GM18505 (cell line): ENCODE measurements at regions not wholly inside any gene's neighbourhood (a gene's known extent, or its start where the extent isn't known, plus 50 kb on each side); places are given as distances from the start of the nearest gene placed in this dataset.

Experiments
- ATAC-seq: cut with Tn5 transposase; IDR thresholded peaks from one replicate; pipeline ENCODE4 v1.9.1; 2021; ENCODE audit not compliant: unreplicated experiment
- POLR2A ChIP-seq: IDR thresholded peaks from 4 replicates; pipeline ENCODE4 v1.6.1; 2011; ENCODE audit warnings: borderline replicate concordance; ENCODE audit not compliant: insufficient read depth, insufficient read length; ENCODE audit errors: extremely low read depth

GRCh38 chr2:76461431-76461830, 750.7 kb upstream of the GCFC2 start:
- no peak for ATAC-seq
- TF ChIP-seq POLR2A: no peak

GRCh38 chr2:76455910-76456309, 745.2 kb upstream of the GCFC2 start:
- no peak for ATAC-seq
- no peak for TF ChIP-seq POLR2A

GRCh38 chr2:76450024-76450475, 739.3 kb upstream of the GCFC2 start:
- no peak for TF ChIP-seq POLR2A
- peak; percentile 80 for ATAC-seq

- no peak for ATAC-seq
- TF ChIP-seq POLR2A: no peak
Observed at GRCh38 chr2:76448956-76449355, 738.2 kb upstream of the GCFC2 start.

- TF ChIP-seq POLR2A: no peak
- no peak for ATAC-seq
Observed at GRCh38 chr2:76447294-76447693, 736.6 kb upstream of the GCFC2 start.

- ATAC-seq: no peak
- no peak for TF ChIP-seq POLR2A
Observed at GRCh38 chr2:76446872-76447271, 736.2 kb upstream of the GCFC2 start.

GRCh38 chr2:76445880-76446279, 735.2 kb upstream of the GCFC2 start:
- ATAC-seq: no peak
- TF ChIP-seq POLR2A: no peak

- ATAC-seq: no peak
- TF ChIP-seq POLR2A: no peak
Observed at GRCh38 chr2:76444732-76445131, 734.0 kb upstream of the GCFC2 start.

GRCh38 chr2:76437564-76437963, 726.8 kb upstream of the GCFC2 start:
- ATAC-seq: no peak
- no peak for TF ChIP-seq POLR2A

GRCh38 chr2:76429374-76429773, 718.7 kb upstream of the GCFC2 start:
- no peak for ATAC-seq

GRCh38 chr2:76427452-76427851, 716.7 kb upstream of the GCFC2 start:
- no peak for ATAC-seq
- TF ChIP-seq POLR2A: no peak

More at GRCh38 chr2:76429374-76429773, 718.7 kb upstream of the GCFC2 start:
- TF ChIP-seq POLR2A: no peak

GRCh38 chr2:76415821-76416220, 705.1 kb upstream of the GCFC2 start:
- no peak for ATAC-seq
- no peak for TF ChIP-seq POLR2A

GRCh38 chr2:76413436-76413835, 702.7 kb upstream of the GCFC2 start:
- TF ChIP-seq POLR2A: no peak
- no peak for ATAC-seq

GRCh38 chr2:76406134-76406855, 695.6 kb upstream of the GCFC2 start:
- TF ChIP-seq POLR2A: no peak
- no peak for ATAC-seq
